Tibial artery (tissue), 4 donors: ENCODE measurements at regions not wholly inside any gene's neighbourhood (a gene's known extent, or its start where the extent isn't known, plus 50 kb on each side); places are given as distances from the start of the nearest gene placed in this dataset.

Source experiments
- DNase-seq, 2 donors: peaks; one replicate each; pipeline ENCODE4 v3.0.0-alpha.2; 2019
- H3K27ac ChIP-seq, 2 donors: fragments of 200-600 bp; sonication (generic) in 1 of 2; 1 replicate in 1 of 2; 2 replicates in 1 of 2; pipeline ENCODE4 v1.5.1; 2018 to 2019; ENCODE audit warnings: mild to moderate bottlenecking in 1 of 2
- H3K27me3 ChIP-seq, 2 donors: fragments of 200-600 bp; sonication (generic) in 1 of 2; one replicate each; pipeline versions ENCODE4 v1.5.1 to v1.6.0; 2016 to 2019
- H3K36me3 ChIP-seq, 3 donors: fragments of 200-600 bp; sonication (generic) in 2 of 3; one replicate each; pipeline ENCODE4 v1.5.1; 2016 to 2019; ENCODE audit warnings: mild to moderate bottlenecking in 2 of 3
- H3K4me1 ChIP-seq, 4 donors: fragments of 200-600 bp; sonication (generic) in 2 of 4; 1 replicate in 3 of 4; 2 replicates in 1 of 4; pipeline ENCODE4 v1.5.1; 2016 to 2019
- H3K4me3 ChIP-seq, 2 donors: fragments of 200-600 bp; sonication (generic) in 1 of 2; 1 replicate in 1 of 2; 2 replicates in 1 of 2; pipeline ENCODE4 v1.5.1; 2018 to 2019; ENCODE audit warnings: mild to moderate bottlenecking in 2 of 2
- H3K9me3 ChIP-seq, 3 donors: fragments of 200-600 bp; sonication (generic) in 1 of 3; one replicate each; pipeline ENCODE4 v1.5.1; 2016 to 2019
- intact Hi-C: fragments of 100-400 bp; cut with DNase I; formaldehyde crosslinking; loops from one replicate; pipeline ENCODE4 v1.15.0; 2023; ENCODE audit warnings: low total_unique reads
- TF ChIP-seq, protein P1 (sequence below), 2 experiments: fragments of 200-600 bp in 1 of 2; fragments of 450-650 bp in 1 of 2; IDR thresholded peaks; one replicate each; pipeline ENCODE4 v1.5.1; 2017 to 2019; ENCODE audit warnings: antibody characterized with exemption in 2 of 2, mild to moderate bottlenecking in 1 of 2, moderate library complexity in 1 of 2

DNA sequence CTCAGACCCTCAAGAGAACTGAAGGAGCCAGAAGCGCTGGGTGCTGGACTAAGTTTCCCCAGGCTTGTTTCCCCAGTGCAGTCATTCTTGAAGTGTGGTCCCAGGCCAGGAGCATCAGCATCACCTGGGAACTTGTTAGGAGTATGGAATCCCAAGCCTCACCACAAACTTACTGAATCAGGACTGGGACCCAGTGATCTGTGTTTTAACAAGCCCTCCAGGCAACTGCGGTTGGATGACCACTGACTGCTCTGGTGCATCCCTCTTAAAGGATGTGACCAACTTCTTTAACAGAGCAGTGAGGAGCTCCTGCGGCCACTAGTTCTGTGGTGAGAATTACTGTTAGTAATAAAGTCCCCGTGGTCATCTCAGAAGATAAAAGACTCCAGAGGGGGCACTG, 62.4 kb upstream of the DAZL start:
- Histone ChIP-seq H3K4me1 (no peaks in the 10 kb centered on the region), H3K9me3 (no peaks in the 10 kb centered on the region), H3K27ac (no peak overlapping the region), H3K27me3 (no peaks in the 10 kb centered on the region), H3K4me3 (no peak overlapping the region), H3K36me3 (no peaks in the 10 kb centered on the region)
- TF ChIP-seq, protein P1, sequence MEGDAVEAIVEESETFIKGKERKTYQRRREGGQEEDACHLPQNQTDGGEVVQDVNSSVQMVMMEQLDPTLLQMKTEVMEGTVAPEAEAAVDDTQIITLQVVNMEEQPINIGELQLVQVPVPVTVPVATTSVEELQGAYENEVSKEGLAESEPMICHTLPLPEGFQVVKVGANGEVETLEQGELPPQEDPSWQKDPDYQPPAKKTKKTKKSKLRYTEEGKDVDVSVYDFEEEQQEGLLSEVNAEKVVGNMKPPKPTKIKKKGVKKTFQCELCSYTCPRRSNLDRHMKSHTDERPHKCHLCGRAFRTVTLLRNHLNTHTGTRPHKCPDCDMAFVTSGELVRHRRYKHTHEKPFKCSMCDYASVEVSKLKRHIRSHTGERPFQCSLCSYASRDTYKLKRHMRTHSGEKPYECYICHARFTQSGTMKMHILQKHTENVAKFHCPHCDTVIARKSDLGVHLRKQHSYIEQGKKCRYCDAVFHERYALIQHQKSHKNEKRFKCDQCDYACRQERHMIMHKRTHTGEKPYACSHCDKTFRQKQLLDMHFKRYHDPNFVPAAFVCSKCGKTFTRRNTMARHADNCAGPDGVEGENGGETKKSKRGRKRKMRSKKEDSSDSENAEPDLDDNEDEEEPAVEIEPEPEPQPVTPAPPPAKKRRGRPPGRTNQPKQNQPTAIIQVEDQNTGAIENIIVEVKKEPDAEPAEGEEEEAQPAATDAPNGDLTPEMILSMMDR (IDR thresholded peaks at IDR 0.05) = no peak
- intact Hi-C loops = no loop called here
- no peak for DNase-seq

DNA sequence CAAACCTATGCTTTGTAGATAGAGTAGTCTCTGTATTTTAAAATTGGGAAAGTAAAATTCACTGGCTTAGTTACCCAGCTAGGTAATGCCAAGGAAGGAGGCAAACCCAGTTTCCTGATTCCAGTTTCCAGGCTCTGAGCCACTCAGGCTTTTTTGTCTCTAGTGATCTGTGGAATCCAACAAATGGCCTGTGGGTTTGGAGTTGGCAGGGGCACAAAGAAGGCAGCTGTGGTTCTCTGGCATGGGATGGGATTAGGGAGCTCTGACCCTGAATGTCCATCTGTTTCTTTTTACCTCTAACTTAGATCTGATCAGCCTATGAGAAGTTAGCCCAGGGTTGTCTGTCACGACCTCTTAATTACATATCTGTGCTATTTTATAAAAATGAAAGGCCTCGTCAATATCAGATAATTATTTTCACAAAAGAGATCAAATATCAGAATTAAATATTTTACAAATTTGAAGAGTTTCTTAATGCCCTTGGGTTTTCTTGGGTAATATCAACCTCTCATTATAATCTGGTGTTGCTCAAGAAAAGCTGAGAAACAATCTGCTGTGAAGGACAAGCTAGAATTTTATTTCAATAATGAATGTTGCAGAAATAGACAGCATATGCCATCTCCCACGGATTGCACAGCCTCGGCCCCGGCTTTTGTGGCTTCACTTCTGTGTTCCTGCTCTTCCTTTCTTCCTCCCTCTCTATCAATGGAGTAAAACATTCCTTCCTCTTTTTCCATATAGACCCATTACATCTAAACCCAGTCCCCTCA, 63.7 kb upstream of the DAZL start:
- H3K36me3 ChIP-seq = no peaks in the 10 kb centered on the region
- no peaks in the 10 kb centered on the region for H3K9me3 ChIP-seq
- no peaks in the 10 kb centered on the region for H3K4me1 ChIP-seq
- DNase-seq = no peak
- H3K4me3 ChIP-seq = no peak overlapping the region
- TF ChIP-seq, protein P1 (IDR thresholded peaks at IDR 0.05) = no peak
- H3K27ac ChIP-seq = no peak overlapping the region
- intact Hi-C loops = no loop called here
- H3K27me3 ChIP-seq = no peaks in the 10 kb centered on the region

DNA sequence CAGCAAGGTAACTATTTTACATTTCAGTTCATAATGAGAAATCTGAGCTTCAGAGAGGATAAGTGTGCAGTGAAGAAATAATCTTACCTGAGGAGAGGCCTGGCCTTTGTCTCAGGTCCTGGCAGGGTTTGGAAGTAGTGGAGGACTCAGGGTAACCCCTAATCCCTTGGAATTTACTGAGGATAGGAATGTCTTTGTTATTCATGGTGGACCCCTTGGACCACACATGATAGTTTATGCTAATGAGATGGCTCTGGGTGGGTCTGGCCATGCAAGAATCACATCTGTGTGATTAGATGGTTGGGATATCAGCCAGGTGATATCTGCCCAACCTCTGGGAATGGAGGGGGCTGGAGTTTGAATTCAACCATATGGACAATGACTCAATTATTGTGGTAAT, 65.0 kb upstream of the DAZL start:
- H3K9me3 ChIP-seq = no peaks in the 10 kb centered on the region
- TF ChIP-seq, protein P1 (IDR thresholded peaks at IDR 0.05) = no peak
- no peaks in the 10 kb centered on the region for H3K27me3 ChIP-seq
- no peak for DNase-seq
- no peaks in the 10 kb centered on the region for H3K36me3 ChIP-seq
- no peak overlapping the region for H3K27ac ChIP-seq
- intact Hi-C loops = no loop called here
- H3K4me1 ChIP-seq = no peaks in the 10 kb centered on the region
- no peak overlapping the region for H3K4me3 ChIP-seq

DNA sequence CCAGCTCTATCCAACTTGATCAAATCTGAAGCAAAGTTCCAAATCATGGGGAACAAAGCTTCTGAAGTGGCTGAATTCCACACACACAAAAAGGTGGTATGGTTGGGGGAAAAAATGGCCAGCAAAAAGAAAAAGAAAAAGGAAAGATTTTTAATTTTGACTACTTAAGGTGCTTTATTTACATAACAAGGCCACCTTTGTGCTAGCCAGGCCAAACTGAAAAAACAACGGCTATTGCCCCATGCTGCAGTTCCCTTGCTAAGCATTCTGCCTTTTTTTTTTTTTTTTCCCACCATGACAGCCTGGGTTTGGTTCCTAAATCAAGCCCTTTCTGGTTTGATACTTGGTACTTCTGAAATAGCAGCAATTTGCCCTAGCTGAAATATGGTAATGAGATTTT, 66.5 kb upstream of the DAZL start:
- Histone ChIP-seq H3K27me3 (no peaks in the 10 kb centered on the region), H3K27ac (no peak overlapping the region), H3K36me3 (no peaks in the 10 kb centered on the region), H3K4me3 (no peak overlapping the region), H3K4me1 (no peaks in the 10 kb centered on the region), H3K9me3 (no peaks in the 10 kb centered on the region)
- no peak for DNase-seq
- TF ChIP-seq, protein P1 (IDR thresholded peaks at IDR 0.05) = no peak
- intact Hi-C loops = no loop called here

DNA sequence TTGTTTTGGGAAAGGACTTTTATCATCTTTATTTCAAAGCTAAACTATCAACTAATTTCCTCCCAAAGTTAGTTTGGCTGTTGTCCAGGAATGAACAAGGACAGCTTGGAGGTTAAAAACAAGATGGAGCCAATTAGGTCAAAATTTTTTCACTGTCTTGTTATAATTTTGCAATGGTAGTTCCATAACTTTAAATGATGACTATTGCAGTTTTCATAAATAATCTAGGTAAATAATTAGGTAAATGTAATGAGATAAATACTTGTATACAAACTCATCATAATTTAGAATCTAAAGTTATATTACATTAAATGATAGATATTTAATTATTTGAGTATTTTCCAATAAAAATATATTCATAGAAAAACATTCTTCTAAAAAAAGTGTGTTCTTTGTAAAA, 68.3 kb upstream of the DAZL start:
- H3K4me3 ChIP-seq = no peak overlapping the region
- no peaks in the 10 kb centered on the region for H3K27me3 ChIP-seq
- no peaks in the 10 kb centered on the region for H3K9me3 ChIP-seq
- DNase-seq = no peak
- H3K4me1 ChIP-seq = no peaks in the 10 kb centered on the region
- TF ChIP-seq, protein P1 (IDR thresholded peaks at IDR 0.05) = no peak
- no peak overlapping the region for H3K27ac ChIP-seq
- intact Hi-C loops = no loop called here
- no peaks in the 10 kb centered on the region for H3K36me3 ChIP-seq

DNA sequence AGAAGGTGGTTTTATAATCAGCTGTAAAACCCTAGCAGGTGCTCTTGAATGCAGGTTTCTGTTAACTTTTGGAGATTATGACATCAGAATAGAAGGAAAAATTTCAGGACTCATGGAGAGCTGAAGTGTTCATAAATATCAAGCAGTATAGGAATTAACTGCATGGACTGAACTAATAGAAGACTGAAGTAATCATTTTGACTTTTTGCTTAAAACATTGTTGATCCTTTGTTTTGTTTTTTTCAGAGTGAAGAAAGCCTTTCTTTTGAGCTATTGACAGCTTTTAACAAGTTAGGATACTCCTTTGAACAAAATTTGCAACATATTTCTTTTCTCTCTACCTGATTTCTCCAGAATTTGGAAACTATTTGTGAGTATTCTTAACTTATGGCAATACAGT, 70.6 kb upstream of the DAZL start:
- TF ChIP-seq, protein P1 (IDR thresholded peaks at IDR 0.05) = no peak
- intact Hi-C loops = no loop called here
- DNase-seq = no peak
- Histone ChIP-seq H3K9me3 (no peaks in the 10 kb centered on the region), H3K4me1 (no peaks in the 10 kb centered on the region), H3K27me3 (no peaks in the 10 kb centered on the region), H3K4me3 (no peak overlapping the region), H3K36me3 (no peaks in the 10 kb centered on the region), H3K27ac (no peak overlapping the region)
